ENCODE measurements at regions not wholly inside any gene's neighbourhood (a gene's known extent, or its start where the extent isn't known, plus 50 kb on each side); places are given as distances from the start of the nearest gene placed in this dataset.

- TF ChIP-seq POLR2AphosphoS5 (IDR thresholded peaks at IDR 0.05; ENCODE audit: insufficient read depth, low read depth, low read length): no peak
- no peak overlapping the region for H3K4me3 ChIP-seq (replicated peaks in 1 of 3; ENCODE audit: insufficient read depth in 1 of 3, low read depth in 1 of 3, low read length in 3 of 3)
- no peaks in the 10 kb centered on the region for H3K27me3 ChIP-seq (ENCODE audit: control insufficient read depth in 2 of 2, insufficient read depth in 2 of 2, low read length in 2 of 2)
- POLR2A ChIA-PET: no interaction called here
- FAIRE-seq: no peak
- DNase-seq (ENCODE audit: low read depth, low spot score): peak; percentile 74
- H2AFZ ChIP-seq (ENCODE audit: low read depth, low read length): no peak overlapping the region
- H3K9ac ChIP-seq (replicated peaks; ENCODE audit: extremely low read depth, insufficient read depth, low read length): no peak overlapping the region
- no peak overlapping the region for H3K4me2 ChIP-seq (ENCODE audit: insufficient read depth, low read length)
- no peaks in the 10 kb centered on the region for H3K9me1 ChIP-seq (replicated peaks; ENCODE audit: control insufficient read depth, extremely low read depth, insufficient read depth, low read length)
- no peaks in the 10 kb centered on the region for H3K36me3 ChIP-seq (ENCODE audit: control insufficient read depth in 2 of 2, extremely low read depth in 1 of 2, insufficient read depth in 2 of 2, low read length in 2 of 2)
- CTCF ChIA-PET: no interaction called here
- peaks cover 15% of the 10 kb centered on the region for H3K4me1 ChIP-seq (ENCODE audit: control insufficient read depth, extremely low read depth, insufficient read depth, low read length)
- no peak overlapping the region for H3K27ac ChIP-seq (ENCODE audit: insufficient read depth, low read depth, low read length)
- no peaks in the 10 kb centered on the region for H3K9me3 ChIP-seq (replicated peaks; ENCODE audit: control insufficient read depth, insufficient read depth, low read length)
- intact Hi-C loops (cut with micrococcal nuclease): no loop called here
- H3K79me2 ChIP-seq (ENCODE audit: control insufficient read depth, insufficient read depth, low read length): no peaks in the 10 kb centered on the region
- no TSS peak for BruUV-seq (replicated peaks)
- dilution Hi-C loops (cut with MboI; ENCODE audit: extremely low pct_ligation_motif_present, low sequenced_read_pairs): no loop called here
- H4K20me1 ChIP-seq (replicated peaks; ENCODE audit: control insufficient read depth, extremely low read depth, insufficient read depth, low read length): no peaks in the 10 kb centered on the region
These were observed 66.2 kb upstream of the S1PR1 start for GRCh38 chr1:101170506-101171050.

GRCh38 chr1:101167891-101168290 lies 68.9 kb upstream of the S1PR1 start:
- H3K4me3 ChIP-seq (replicated peaks in 1 of 3; ENCODE audit: insufficient read depth in 1 of 3, low read depth in 1 of 3, low read length in 3 of 3): no peak overlapping the region
- H3K27ac ChIP-seq (ENCODE audit: insufficient read depth, low read depth, low read length): no peak overlapping the region
- no peak overlapping the region for H3K4me2 ChIP-seq (ENCODE audit: insufficient read depth, low read length)
- ChIA-PET POLR2A (interaction anchor here (1.2 kb wide), 1 partner anchor 71 kb away, joined by 3 read pairs; no protein-coding TSS in a partner anchor), CTCF (interaction anchor here (1.3 kb wide), 2 partner anchors 19 to 68 kb away, joined by 3 to 6 read pairs; no protein-coding TSS in a partner anchor)
- H2AFZ ChIP-seq (ENCODE audit: low read depth, low read length): no peak overlapping the region
- H3K9me1 ChIP-seq (replicated peaks; ENCODE audit: control insufficient read depth, extremely low read depth, insufficient read depth, low read length): no peaks in the 10 kb centered on the region
- no peaks in the 10 kb centered on the region for H3K36me3 ChIP-seq (ENCODE audit: control insufficient read depth in 2 of 2, extremely low read depth in 1 of 2, insufficient read depth in 2 of 2, low read length in 2 of 2)
- intact Hi-C loops (cut with micrococcal nuclease) (no loop called here), dilution Hi-C loops (cut with MboI; ENCODE audit: extremely low pct_ligation_motif_present, low sequenced_read_pairs) (no loop called here)
- H3K4me1 ChIP-seq (ENCODE audit: control insufficient read depth, extremely low read depth, insufficient read depth, low read length): peaks cover 20% of the 10 kb centered on the region
- H4K20me1 ChIP-seq (replicated peaks; ENCODE audit: control insufficient read depth, extremely low read depth, insufficient read depth, low read length): no peaks in the 10 kb centered on the region
- FAIRE-seq (no peak), DNase-seq (ENCODE audit: low read depth, low spot score) (no peak)
- TF ChIP-seq FOS (IDR thresholded peaks at IDR 0.05; ENCODE audit: borderline replicate concordance, insufficient read depth, low read length): no peak
- TF ChIP-seq MYC (IDR thresholded peaks at IDR 0.05; ENCODE audit: low read depth, low read length): no peak
- TF ChIP-seq MAX (IDR thresholded peaks at IDR 0.05; ENCODE audit: insufficient read depth, insufficient read length): no peak
- no peak for TF ChIP-seq GATA2 (IDR thresholded peaks at IDR 0.05; ENCODE audit: insufficient read depth, insufficient read length, low read depth, low read length)
- no peak for TF ChIP-seq POLR2AphosphoS5 (IDR thresholded peaks at IDR 0.05; ENCODE audit: insufficient read depth, low read depth, low read length)
- BruUV-seq (replicated peaks): no TSS peak
- no peak overlapping the region for H3K9ac ChIP-seq (replicated peaks; ENCODE audit: extremely low read depth, insufficient read depth, low read length)
- no peaks in the 10 kb centered on the region for H3K79me2 ChIP-seq (ENCODE audit: control insufficient read depth, insufficient read depth, low read length)
- H3K27me3 ChIP-seq (ENCODE audit: control insufficient read depth in 2 of 2, insufficient read depth in 2 of 2, low read length in 2 of 2): no peaks in the 10 kb centered on the region
- H3K9me3 ChIP-seq (replicated peaks; ENCODE audit: control insufficient read depth, insufficient read depth, low read length): no peaks in the 10 kb centered on the region

Measured in endothelial cell of umbilical vein (primary cell).